22Rv1 (cell line): ENCODE measurements at regions not wholly inside any gene's neighbourhood (a gene's known extent, or its start where the extent isn't known, plus 50 kb on each side); places are given as distances from the start of the nearest gene placed in this dataset.

ENCODE experiments used
- H3K27ac ChIP-seq: fragments of 450-650 bp; 2 replicates; pipeline ENCODE4 v1.5.1; 2017
- CTCF ChIP-seq: fragments of 450-650 bp; IDR thresholded peaks from 2 replicates; pipeline ENCODE4 v1.5.1; 2017; ENCODE audit warnings: mild to moderate bottlenecking
- ZFX ChIP-seq: fragments of 450-650 bp; IDR thresholded peaks from 2 replicates; pipeline ENCODE4 v1.6.1; 2017; ENCODE audit warnings: antibody characterized with exemption, borderline replicate concordance

- no peak overlapping the region for H3K27ac ChIP-seq
- TF ChIP-seq ZFX, result no peak
- TF ChIP-seq CTCF, result no peak
Measured at GRCh38 chr9:135215571-135216161, 128.2 kb downstream of the OLFM1 start.

- H3K27ac ChIP-seq, result no peak overlapping the region
- no peak for TF ChIP-seq CTCF
Measured at GRCh38 chr9:135216236-135216635, 128.8 kb downstream of the OLFM1 start.

GRCh38 chr9:135216791-135217441 lies 129.4 kb downstream of the OLFM1 start:
- no peak overlapping the region for H3K27ac ChIP-seq

GRCh38 chr9:135217836-135218235 lies 130.4 kb downstream of the OLFM1 start:
- TF ChIP-seq ZFX (no peak), CTCF (no peak)
- H3K27ac ChIP-seq, result no peak overlapping the region

More at GRCh38 chr9:135216791-135217441, 129.4 kb downstream of the OLFM1 start:
- TF ChIP-seq ZFX (no peak), CTCF (no peak)

GRCh38 chr9:135218331-135219225 lies 131.1 kb downstream of the OLFM1 start:
- no peak overlapping the region for H3K27ac ChIP-seq
- TF ChIP-seq ZFX (no peak), CTCF (no peak)

- TF ChIP-seq ZFX, result no peak
- no peak for TF ChIP-seq CTCF
- H3K27ac ChIP-seq, result no peak overlapping the region
Measured at GRCh38 chr9:135219676-135220600, 132.5 kb downstream of the OLFM1 start.
